HFFc6 (cell line): ENCODE measurements at regions not wholly inside any gene's neighbourhood (a gene's known extent, or its start where the extent isn't known, plus 50 kb on each side); places are given as distances from the start of the nearest gene placed in this dataset.

ENCODE experiments used
- DNase-seq: peaks from one replicate; pipeline ENCODE4 v3.0.0-alpha.2; 2018
- H3K27ac Mint-ChIP-seq: 2 replicates; pipeline ENCODE4 v1.8.0; 2020; ENCODE audit warnings: mild to moderate bottlenecking, mixed read lengths
- H3K27me3 Mint-ChIP-seq: 2 replicates; pipeline ENCODE4 v1.8.0; 2021; ENCODE audit warnings: mild to moderate bottlenecking, moderate library complexity, mixed read lengths; ENCODE audit not compliant: insufficient read depth
- H3K36me3 Mint-ChIP-seq: 2 replicates; pipeline ENCODE4 v1.8.0; 2021; ENCODE audit warnings: low read depth, mixed read lengths
- H3K4me1 Mint-ChIP-seq: 2 replicates; pipeline ENCODE4 v1.8.0; 2020; ENCODE audit warnings: low read depth, mixed read lengths
- H3K4me3 Mint-ChIP-seq: 2 replicates; pipeline ENCODE4 v1.8.0; 2020; ENCODE audit warnings: mild to moderate bottlenecking, moderate library complexity, mixed read lengths
- H3K9me3 Mint-ChIP-seq: 2 replicates; pipeline ENCODE4 v1.8.0; 2020; ENCODE audit warnings: mild to moderate bottlenecking, mixed read lengths
- CTCF ChIP-seq: fragments of 200-600 bp; sonication (generic); IDR thresholded peaks from 2 replicates; pipeline ENCODE4 v1.5.0; 2021; ENCODE audit warnings: antibody characterized with exemption, mild to moderate bottlenecking

DNA sequence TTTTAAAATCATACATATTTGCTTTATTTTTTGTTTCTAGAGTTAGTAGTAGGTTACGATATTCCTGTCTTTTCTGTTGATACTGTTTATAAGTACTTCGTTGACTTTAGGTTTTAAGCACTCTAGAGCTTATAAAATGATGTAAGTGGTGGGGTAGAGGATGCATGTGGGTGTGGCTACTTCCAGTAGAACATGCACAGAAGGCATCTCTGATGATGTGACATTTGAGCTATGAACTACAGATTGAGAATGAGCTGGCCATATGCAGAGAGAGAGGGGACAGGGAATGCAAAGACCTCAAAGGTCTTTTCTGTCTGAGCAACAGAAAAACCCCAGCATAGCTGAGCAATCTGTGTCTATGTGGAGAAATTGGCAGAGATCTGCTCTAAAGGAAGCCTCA lies 233.9 kb upstream of the STAC start:
- Mint-ChIP-seq H3K4me1 (no peaks in the 10 kb centered on the region), H3K27me3 (no peaks in the 10 kb centered on the region), H3K36me3 (no peaks in the 10 kb centered on the region), H3K27ac (no peak overlapping the region), H3K4me3 (no peak overlapping the region), H3K9me3 (peaks cover 15% of the 10 kb centered on the region)
- no peak for TF ChIP-seq CTCF
- no peak for DNase-seq

- H3K9me3 Mint-ChIP-seq = peaks cover 11% of the 10 kb centered on the region
- DNase-seq = no peak
- TF ChIP-seq CTCF = no peak
- no peaks in the 10 kb centered on the region for H3K4me1 Mint-ChIP-seq
- H3K36me3 Mint-ChIP-seq = no peaks in the 10 kb centered on the region
- no peak overlapping the region for H3K4me3 Mint-ChIP-seq
- no peak overlapping the region for H3K27ac Mint-ChIP-seq
- no peaks in the 10 kb centered on the region for H3K27me3 Mint-ChIP-seq
These were observed 232.3 kb upstream of the STAC start for GRCh38 chr3:36147934-36148558.

GRCh38 chr3:36149447-36149865 lies 230.8 kb upstream of the STAC start:
- Mint-ChIP-seq H3K36me3 (no peaks in the 10 kb centered on the region), H3K27ac (no peak overlapping the region), H3K4me3 (no peak overlapping the region), H3K27me3 (no peaks in the 10 kb centered on the region), H3K9me3 (peaks cover 7% of the 10 kb centered on the region), H3K4me1 (no peaks in the 10 kb centered on the region)
- no peak for DNase-seq
- no peak for TF ChIP-seq CTCF

GRCh38 chr3:36155515-36155914 lies 224.8 kb upstream of the STAC start:
- H3K27ac Mint-ChIP-seq = no peak overlapping the region
- no peak for TF ChIP-seq CTCF
- H3K36me3 Mint-ChIP-seq = no peaks in the 10 kb centered on the region
- H3K4me3 Mint-ChIP-seq = no peak overlapping the region
- peaks cover 10% of the 10 kb centered on the region for H3K9me3 Mint-ChIP-seq
- no peak for DNase-seq
- H3K4me1 Mint-ChIP-seq = no peaks in the 10 kb centered on the region
- no peaks in the 10 kb centered on the region for H3K27me3 Mint-ChIP-seq

DNA sequence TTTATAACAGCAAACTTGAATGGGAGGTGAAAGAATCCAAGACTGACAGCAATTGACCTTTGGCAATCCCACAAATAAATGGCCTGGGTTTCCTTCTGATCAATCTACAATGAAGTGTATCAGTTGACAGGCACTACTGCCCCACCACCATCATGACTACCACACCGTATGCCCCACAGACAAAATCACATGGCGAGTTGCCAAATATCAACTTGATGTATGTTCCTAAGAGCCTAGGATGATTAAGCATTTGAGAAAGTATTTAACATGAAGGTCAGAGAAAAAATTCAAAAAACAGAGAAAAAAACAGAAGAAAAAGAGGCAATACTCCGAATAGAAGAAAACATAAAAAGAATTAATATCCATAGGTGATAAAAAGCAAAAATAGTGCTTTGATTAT lies 215.9 kb upstream of the STAC start:
- Mint-ChIP-seq H3K4me1 (no peaks in the 10 kb centered on the region), H3K27me3 (no peaks in the 10 kb centered on the region), H3K9me3 (peaks cover 29% of the 10 kb centered on the region), H3K27ac (no peak overlapping the region), H3K36me3 (no peaks in the 10 kb centered on the region), H3K4me3 (no peak overlapping the region)
- no peak for DNase-seq
- TF ChIP-seq CTCF = no peak
